Liver (tissue), 7 donors: ENCODE measurements at regions not wholly inside any gene's neighbourhood (a gene's known extent, or its start where the extent isn't known, plus 50 kb on each side); places are given as distances from the start of the nearest gene placed in this dataset.
"Not testable (repeated sequence)": the region's sequence is repeated elsewhere in the genome, so short reads cannot be mapped to it uniquely, and the experiment has no call there.

Experiments
- DNase-seq: peaks from one replicate; pipeline ENCODE4 v3.0.0-alpha.2; 2017; ENCODE audit warnings: low spot score
- H3K27ac ChIP-seq, 2 donors: one replicate each; pipeline ENCODE4 v1.7.0; 2013; ENCODE audit warnings: inconsistent platforms in 2 of 2, low read length in 2 of 2, control low read depth in 1 of 2, low read depth in 1 of 2, mild to moderate bottlenecking in 1 of 2
- H3K27me3 ChIP-seq, 4 donors: one replicate each; pipeline versions ENCODE4 v1.6.1 to v1.7.0; 2013; ENCODE audit warnings: low read length in 3 of 4, inconsistent platforms in 1 of 4, mild to moderate bottlenecking in 1 of 4, moderate library complexity in 1 of 4; ENCODE audit not compliant: control insufficient read depth in 4 of 4, insufficient read depth in 4 of 4
- H3K36me3 ChIP-seq, 4 donors: one replicate each; pipeline versions ENCODE4 v1.6.1 to v1.7.0; 2013; ENCODE audit warnings: low read length in 3 of 4, mild to moderate bottlenecking in 3 of 4, low read depth in 1 of 4, moderate library complexity in 1 of 4; ENCODE audit not compliant: control insufficient read depth in 4 of 4, insufficient read depth in 3 of 4
- H3K4me1 ChIP-seq, 4 donors: one replicate each; pipeline versions ENCODE4 v1.6.1 to v1.7.0; 2013; ENCODE audit warnings: low read length in 3 of 4, mild to moderate bottlenecking in 3 of 4, moderate library complexity in 1 of 4; ENCODE audit not compliant: control insufficient read depth in 4 of 4, insufficient read depth in 4 of 4
- H3K4me3 ChIP-seq, 3 donors: one replicate each; pipeline versions ENCODE4 v1.6.1 to v1.7.0; 2013; ENCODE audit warnings: low read length in 3 of 3, control low read depth in 1 of 3, low read depth in 1 of 3, mild to moderate bottlenecking in 1 of 3
- H3K9ac ChIP-seq, 2 donors: one replicate each; pipeline ENCODE4 v1.7.0; 2013; ENCODE audit warnings: low read length in 2 of 2, mild to moderate bottlenecking in 2 of 2, moderate library complexity in 2 of 2, control low read depth in 1 of 2, low read depth in 1 of 2
- H3K9me3 ChIP-seq, 4 donors: one replicate each; pipeline versions ENCODE4 v1.6.1 to v1.7.0; 2013; ENCODE audit warnings: low read length in 3 of 4; ENCODE audit not compliant: control insufficient read depth in 4 of 4
- ATF3 ChIP-seq: IDR thresholded peaks from 2 replicates; pipeline ENCODE4 v1.6.1; 2016; ENCODE audit warnings: antibody characterized with exemption
- FOXA2 ChIP-seq: IDR thresholded peaks from 2 replicates; pipeline ENCODE4 v1.6.1; 2016; ENCODE audit warnings: antibody characterized with exemption
- GABPA ChIP-seq, 2 donors: IDR thresholded peaks in 1 of 2; conservative IDR thresholded peaks in 1 of 2; 2 replicates each; pipeline ENCODE4 v1.6.1; 2016; ENCODE audit warnings: antibody characterized with exemption in 2 of 2, mild to moderate bottlenecking in 1 of 2, moderate library complexity in 1 of 2
- HNF4A ChIP-seq, 2 donors: conservative IDR thresholded peaks; 2 replicates each; pipeline ENCODE4 v1.6.1; 2016; ENCODE audit warnings: antibody characterized with exemption in 2 of 2, mild to moderate bottlenecking in 2 of 2
- HNF4G ChIP-seq: IDR thresholded peaks from 2 replicates; pipeline ENCODE4 v1.6.1; 2016; ENCODE audit warnings: antibody characterized with exemption
- MAX ChIP-seq: IDR thresholded peaks from 2 replicates; pipeline ENCODE4 v1.6.1; 2016; ENCODE audit warnings: antibody characterized with exemption
- NR2F2 ChIP-seq: IDR thresholded peaks from 2 replicates; pipeline ENCODE4 v1.6.1; 2016; ENCODE audit warnings: antibody characterized with exemption
- RXRA ChIP-seq, 2 donors: IDR thresholded peaks; 2 replicates each; pipeline ENCODE4 v1.6.1; 2017 to 2018; ENCODE audit warnings: antibody characterized with exemption in 2 of 2, mild to moderate bottlenecking in 1 of 2
- TAF1 ChIP-seq: conservative IDR thresholded peaks from 2 replicates; pipeline ENCODE4 v1.6.1; 2016; ENCODE audit warnings: antibody characterized with exemption, mild to moderate bottlenecking
- WGBS: extraction: QIAGEN DNeasy Blood & Tissue Kit; methylation state at CpG from one replicate; pipeline ENCODE4 v1.1.7; 2013; 5-methylcytosine and 5-hydroxymethylcytosine counted together
- TF ChIP-seq, protein P1 (sequence below): IDR thresholded peaks from 2 replicates; pipeline ENCODE4 v1.6.1; 2016; ENCODE audit warnings: antibody characterized with exemption, mild to moderate bottlenecking
- TF ChIP-seq, protein P2 (sequence below): IDR thresholded peaks from 2 replicates; pipeline ENCODE4 v1.6.1; 2016; ENCODE audit warnings: antibody characterized with exemption
- donor health status: healthy.
- donor health status: healthy.
- donor health status: healthy.
- donor health status: healthy.

GRCh38 chr13:86917438-86917837 lies 753.7 kb upstream of the SLITRK5 start:
- H3K4me1 ChIP-seq, H3K4me3 ChIP-seq, DNase-seq, H3K9ac ChIP-seq, H3K27ac ChIP-seq, H3K36me3 ChIP-seq, H3K27me3 ChIP-seq, H3K9me3 ChIP-seq: not testable (repeated sequence)
- WGBS = 97% methylated on average over 10 of the region's 10 CpGs

GRCh38 chr13:86918682-86919081 lies 752.5 kb upstream of the SLITRK5 start:
- Histone ChIP-seq H3K9me3 (no peaks in the 10 kb centered on the region), H3K9ac (no peak overlapping the region), H3K4me3 (no peak overlapping the region), H3K27ac (no peak overlapping the region), H3K36me3 (no peaks in the 10 kb centered on the region), H3K27me3 (no peaks in the 10 kb centered on the region), H3K4me1 (peaks cover 0 to 3% (median 0%) of the 10 kb centered on the region in 4 donors)
- WGBS = 51% methylated on average over 2 of the region's 2 CpGs
- DNase-seq = no peak
- no peak for TF ChIP-seq HNF4G
- no peak for TF ChIP-seq FOXA2
- TF ChIP-seq TAF1 = no peak
- TF ChIP-seq, protein P1, sequence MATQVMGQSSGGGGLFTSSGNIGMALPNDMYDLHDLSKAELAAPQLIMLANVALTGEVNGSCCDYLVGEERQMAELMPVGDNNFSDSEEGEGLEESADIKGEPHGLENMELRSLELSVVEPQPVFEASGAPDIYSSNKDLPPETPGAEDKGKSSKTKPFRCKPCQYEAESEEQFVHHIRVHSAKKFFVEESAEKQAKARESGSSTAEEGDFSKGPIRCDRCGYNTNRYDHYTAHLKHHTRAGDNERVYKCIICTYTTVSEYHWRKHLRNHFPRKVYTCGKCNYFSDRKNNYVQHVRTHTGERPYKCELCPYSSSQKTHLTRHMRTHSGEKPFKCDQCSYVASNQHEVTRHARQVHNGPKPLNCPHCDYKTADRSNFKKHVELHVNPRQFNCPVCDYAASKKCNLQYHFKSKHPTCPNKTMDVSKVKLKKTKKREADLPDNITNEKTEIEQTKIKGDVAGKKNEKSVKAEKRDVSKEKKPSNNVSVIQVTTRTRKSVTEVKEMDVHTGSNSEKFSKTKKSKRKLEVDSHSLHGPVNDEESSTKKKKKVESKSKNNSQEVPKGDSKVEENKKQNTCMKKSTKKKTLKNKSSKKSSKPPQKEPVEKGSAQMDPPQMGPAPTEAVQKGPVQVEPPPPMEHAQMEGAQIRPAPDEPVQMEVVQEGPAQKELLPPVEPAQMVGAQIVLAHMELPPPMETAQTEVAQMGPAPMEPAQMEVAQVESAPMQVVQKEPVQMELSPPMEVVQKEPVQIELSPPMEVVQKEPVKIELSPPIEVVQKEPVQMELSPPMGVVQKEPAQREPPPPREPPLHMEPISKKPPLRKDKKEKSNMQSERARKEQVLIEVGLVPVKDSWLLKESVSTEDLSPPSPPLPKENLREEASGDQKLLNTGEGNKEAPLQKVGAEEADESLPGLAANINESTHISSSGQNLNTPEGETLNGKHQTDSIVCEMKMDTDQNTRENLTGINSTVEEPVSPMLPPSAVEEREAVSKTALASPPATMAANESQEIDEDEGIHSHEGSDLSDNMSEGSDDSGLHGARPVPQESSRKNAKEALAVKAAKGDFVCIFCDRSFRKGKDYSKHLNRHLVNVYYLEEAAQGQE = no peak
- TF ChIP-seq ATF3 = no peak
- TF ChIP-seq NR2F2 = no peak

DNA sequence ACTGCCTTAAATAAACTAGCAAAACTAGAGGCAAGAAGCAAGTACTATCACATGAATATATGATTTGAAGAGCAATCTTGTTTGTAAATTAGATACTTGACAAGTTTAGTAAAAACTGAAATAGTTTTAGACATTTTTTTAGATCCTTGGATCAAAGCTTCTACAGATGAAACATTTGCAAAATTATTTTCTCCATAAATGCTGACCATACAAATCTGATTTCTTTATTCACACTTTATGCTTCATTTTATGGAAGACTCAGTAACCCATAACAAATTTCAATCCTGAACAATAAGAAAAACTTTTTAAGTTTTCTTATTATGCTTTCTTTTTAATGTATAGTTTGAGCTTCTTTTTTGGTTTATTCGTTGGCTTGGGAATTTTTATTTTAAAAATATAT lies 750.2 kb upstream of the SLITRK5 start:
- Histone ChIP-seq H3K9me3 (no peaks in the 10 kb centered on the region), H3K27ac (no peak overlapping the region), H3K4me3 (no peak overlapping the region), H3K36me3 (no peaks in the 10 kb centered on the region), H3K9ac (no peak overlapping the region), H3K27me3 (no peaks in the 10 kb centered on the region), H3K4me1 (peaks cover 0 to 3% (median 0%) of the 10 kb centered on the region in 4 donors)
- TF ChIP-seq TAF1 (no peak), RXRA (IDR thresholded peaks at IDR 0.05) (no peak), GABPA (IDR thresholded peaks at IDR 0.05 in 1 of 2, conservative IDR thresholded peaks at IDR 0.05 in 1 of 2) (no peak), ATF3 (no peak), NR2F2 (no peak), HNF4A (conservative IDR thresholded peaks at IDR 0.05) (no peak), FOXA2 (no peak), MAX (no peak)
- TF ChIP-seq, protein P2, sequence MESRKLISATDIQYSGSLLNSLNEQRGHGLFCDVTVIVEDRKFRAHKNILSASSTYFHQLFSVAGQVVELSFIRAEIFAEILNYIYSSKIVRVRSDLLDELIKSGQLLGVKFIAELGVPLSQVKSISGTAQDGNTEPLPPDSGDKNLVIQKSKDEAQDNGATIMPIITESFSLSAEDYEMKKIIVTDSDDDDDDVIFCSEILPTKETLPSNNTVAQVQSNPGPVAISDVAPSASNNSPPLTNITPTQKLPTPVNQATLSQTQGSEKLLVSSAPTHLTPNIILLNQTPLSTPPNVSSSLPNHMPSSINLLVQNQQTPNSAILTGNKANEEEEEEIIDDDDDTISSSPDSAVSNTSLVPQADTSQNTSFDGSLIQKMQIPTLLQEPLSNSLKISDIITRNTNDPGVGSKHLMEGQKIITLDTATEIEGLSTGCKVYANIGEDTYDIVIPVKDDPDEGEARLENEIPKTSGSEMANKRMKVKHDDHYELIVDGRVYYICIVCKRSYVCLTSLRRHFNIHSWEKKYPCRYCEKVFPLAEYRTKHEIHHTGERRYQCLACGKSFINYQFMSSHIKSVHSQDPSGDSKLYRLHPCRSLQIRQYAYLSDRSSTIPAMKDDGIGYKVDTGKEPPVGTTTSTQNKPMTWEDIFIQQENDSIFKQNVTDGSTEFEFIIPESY = no peak
- DNase-seq = no peak
- WGBS = 86% methylated on average over 1 of the region's 1 CpG
